ENCODE measurements at regions not wholly inside any gene's neighbourhood (a gene's known extent, or its start where the extent isn't known, plus 50 kb on each side); places are given as distances from the start of the nearest gene placed in this dataset.
A peak's percentile ranks its signal among the peaks of the same experiment; 100 is the strongest.

DNA sequence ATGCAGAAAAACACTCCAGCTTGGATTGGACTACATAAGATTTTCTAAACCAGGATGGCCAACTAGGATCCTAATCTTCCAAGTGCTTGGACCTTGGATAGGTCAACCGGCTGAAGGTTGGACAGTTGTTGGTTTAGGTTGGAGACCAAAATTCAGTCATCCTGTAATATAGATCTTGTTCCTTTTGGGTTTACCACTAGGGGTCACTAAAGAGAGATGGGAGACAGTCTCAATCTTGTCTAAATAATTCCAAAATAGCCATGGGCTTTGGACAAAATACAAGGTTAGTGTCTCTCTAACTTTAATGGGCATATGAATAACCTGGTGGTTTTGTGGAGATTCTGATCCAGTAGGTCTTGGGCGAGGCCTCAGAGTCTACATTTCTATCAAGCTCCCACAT, 148.7 kb upstream of the ERCC6L2 start:
- TF ChIP-seq, protein P1, sequence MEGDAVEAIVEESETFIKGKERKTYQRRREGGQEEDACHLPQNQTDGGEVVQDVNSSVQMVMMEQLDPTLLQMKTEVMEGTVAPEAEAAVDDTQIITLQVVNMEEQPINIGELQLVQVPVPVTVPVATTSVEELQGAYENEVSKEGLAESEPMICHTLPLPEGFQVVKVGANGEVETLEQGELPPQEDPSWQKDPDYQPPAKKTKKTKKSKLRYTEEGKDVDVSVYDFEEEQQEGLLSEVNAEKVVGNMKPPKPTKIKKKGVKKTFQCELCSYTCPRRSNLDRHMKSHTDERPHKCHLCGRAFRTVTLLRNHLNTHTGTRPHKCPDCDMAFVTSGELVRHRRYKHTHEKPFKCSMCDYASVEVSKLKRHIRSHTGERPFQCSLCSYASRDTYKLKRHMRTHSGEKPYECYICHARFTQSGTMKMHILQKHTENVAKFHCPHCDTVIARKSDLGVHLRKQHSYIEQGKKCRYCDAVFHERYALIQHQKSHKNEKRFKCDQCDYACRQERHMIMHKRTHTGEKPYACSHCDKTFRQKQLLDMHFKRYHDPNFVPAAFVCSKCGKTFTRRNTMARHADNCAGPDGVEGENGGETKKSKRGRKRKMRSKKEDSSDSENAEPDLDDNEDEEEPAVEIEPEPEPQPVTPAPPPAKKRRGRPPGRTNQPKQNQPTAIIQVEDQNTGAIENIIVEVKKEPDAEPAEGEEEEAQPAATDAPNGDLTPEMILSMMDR (conservative IDR thresholded peaks at IDR 0.05; ENCODE audit: low read length) = peak; percentile 87
- DNase-seq (ENCODE audit: low read depth) = peak; percentile 59

DNA sequence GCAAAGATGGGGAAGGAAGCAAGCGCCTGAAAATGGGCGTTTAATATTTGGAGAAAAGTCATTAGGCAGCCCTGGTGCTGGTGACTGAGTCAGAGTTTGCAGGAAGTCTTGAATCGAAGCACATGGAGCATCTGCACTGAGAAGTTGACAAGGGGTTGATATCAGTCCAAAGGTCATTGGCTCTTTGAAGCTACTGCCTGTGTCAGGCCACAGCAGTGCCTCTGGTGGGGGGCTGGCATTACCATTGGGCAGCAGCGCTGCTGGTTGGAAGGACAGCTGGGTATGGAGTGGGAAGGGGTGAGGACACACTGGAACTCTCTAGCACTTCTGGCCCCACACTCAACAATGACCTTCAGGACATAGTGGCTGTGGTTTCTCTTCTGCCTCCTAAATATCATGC, 150.4 kb upstream of the ERCC6L2 start:
- no peak for DNase-seq (ENCODE audit: low read depth)
- TF ChIP-seq, protein P1 (conservative IDR thresholded peaks at IDR 0.05; ENCODE audit: low read length) = no peak
- H3K4me3 ChIP-seq (ENCODE audit: low read length) = no peak overlapping the region

More for the DNA sequence above, 148.7 kb upstream of the ERCC6L2 start:
- no peak overlapping the region for H3K4me3 ChIP-seq (ENCODE audit: low read length)

DNA sequence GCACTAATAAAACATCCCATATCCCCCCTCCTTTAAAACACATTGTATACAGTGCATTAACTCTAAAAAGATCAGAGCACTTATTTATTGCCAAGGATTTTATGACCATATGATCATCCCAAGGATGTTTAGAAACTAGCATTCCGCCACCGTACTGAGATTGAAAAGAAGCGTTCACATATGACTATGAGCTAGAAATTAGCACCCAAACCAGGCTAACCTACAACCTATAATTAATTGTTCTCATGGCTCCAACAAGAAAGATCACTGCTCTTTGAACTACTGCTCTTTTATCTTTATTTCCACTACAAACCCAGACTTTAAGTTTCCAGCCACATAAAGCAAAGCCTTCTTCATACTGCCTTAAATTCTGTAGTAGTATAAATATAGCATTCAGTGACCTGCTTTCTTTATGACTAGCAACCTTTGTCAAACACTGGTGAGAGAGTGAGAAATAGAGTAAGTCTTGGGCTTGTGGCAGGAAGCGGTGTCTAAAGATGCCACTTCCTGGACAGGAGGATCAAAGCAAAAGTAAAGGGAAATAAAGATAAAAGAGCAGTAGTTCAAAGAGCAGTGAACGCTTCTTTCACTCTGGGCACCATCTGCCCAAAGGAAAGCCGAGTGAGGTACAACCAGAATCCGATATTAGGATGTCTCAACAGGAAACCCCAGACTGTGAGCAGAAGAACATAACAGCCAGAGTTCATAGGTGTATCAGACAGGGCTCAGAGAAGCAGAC, 151.1 kb upstream of the ERCC6L2 start:
- no peak for DNase-seq (ENCODE audit: low read depth)
- TF ChIP-seq, protein P1 (conservative IDR thresholded peaks at IDR 0.05; ENCODE audit: low read length) = no peak
- H3K4me3 ChIP-seq (ENCODE audit: low read length) = no peak overlapping the region

DNA sequence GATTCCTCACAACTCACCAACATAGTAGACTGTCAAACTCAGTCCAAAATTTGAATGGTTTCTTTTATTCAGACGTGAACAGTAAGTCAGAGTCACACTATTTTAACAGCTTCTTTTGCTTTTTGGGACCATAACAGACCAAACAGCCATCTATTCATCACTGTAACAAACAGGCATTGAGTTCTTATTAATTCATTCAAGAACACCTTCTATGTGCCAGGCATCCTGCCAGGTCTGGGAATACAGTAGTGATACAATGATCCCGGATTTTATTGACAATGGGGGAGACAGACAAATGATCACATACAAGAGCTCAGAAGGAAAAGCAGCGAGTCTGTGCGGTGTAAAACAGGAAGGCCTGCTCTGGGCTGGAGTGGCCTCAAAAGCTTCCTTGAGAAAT, 153.3 kb upstream of the ERCC6L2 start:
- no peak for DNase-seq (ENCODE audit: low read depth)
- no peak overlapping the region for H3K4me3 ChIP-seq (ENCODE audit: low read length)
- TF ChIP-seq, protein P1 (conservative IDR thresholded peaks at IDR 0.05; ENCODE audit: low read length) = no peak

DNA sequence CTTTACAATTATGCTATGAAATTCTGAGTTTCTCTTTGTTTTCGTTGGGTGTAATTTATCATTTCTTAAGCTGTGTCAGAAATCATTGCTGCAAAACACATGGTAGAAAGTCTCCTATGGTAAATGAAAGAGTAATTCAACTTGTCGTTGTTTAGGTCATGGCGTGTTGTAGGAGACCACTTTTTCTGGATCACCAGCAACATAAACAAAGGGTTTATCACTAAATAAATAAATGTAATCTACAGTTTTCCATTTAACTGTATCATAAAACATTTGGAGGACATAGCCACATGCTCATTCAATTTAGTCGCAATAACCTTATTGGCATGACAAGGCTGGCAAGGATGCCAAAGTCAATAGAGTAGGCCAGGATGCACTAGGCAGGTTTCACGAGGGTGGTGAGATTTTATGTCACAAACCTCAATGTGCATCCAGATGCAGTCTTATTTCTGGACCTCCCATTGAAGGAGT, 154.4 kb upstream of the ERCC6L2 start:
- no peak for DNase-seq (ENCODE audit: low read depth)
- TF ChIP-seq, protein P1 (conservative IDR thresholded peaks at IDR 0.05; ENCODE audit: low read length) = no peak

DNA sequence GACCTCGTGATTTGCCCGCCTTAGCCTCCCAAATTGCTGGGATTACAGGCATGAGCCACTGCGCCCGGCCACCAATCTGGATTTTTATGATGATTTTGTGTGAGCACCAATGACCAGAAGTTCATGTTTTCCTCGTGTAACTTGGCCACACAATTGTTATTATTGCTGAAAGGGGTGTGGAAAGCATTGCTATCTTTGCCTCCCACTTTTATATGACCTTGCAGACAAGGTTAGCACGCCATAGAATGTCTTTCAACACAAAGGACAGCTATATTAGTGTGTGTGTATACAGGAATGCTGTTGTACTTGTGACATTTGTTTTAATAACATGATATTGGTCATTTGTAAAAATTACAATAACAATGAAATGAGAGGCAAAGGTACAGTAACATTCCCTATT, 155.0 kb upstream of the ERCC6L2 start:
- DNase-seq (ENCODE audit: low read depth) = no peak
- TF ChIP-seq, protein P1 (conservative IDR thresholded peaks at IDR 0.05; ENCODE audit: low read length) = no peak
- no peak overlapping the region for H3K4me3 ChIP-seq (ENCODE audit: low read length)

More for the DNA sequence above, 154.4 kb upstream of the ERCC6L2 start:
- no peak overlapping the region for H3K4me3 ChIP-seq (ENCODE audit: low read length)

DNA sequence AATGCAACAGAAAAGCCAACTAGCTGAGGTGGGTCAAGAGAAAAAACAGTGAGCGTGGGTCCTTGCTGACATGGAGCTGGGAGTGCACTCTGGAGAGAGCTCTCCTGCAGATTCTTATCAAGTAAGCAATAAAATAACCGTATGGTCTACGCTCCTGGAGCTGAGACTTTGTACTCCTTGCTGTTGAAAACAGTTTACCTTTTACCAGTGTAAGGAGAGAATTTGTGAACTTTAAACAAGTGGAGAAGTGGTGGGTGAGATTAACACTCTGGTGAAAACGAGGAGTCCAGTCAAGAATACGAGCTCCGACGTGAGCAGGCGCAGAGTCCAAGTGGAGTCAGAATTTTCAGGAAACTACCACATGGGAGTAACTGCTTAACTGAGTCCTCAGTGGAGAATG, 156.1 kb upstream of the ERCC6L2 start:
- no peak for DNase-seq (ENCODE audit: low read depth)
- no peak overlapping the region for H3K4me3 ChIP-seq (ENCODE audit: low read length)
- TF ChIP-seq, protein P1 (conservative IDR thresholded peaks at IDR 0.05; ENCODE audit: low read length) = no peak

Data from AG10803 (cell line).